DOHH2 (cell line): ENCODE measurements at regions not wholly inside any gene's neighbourhood (a gene's known extent, or its start where the extent isn't known, plus 50 kb on each side); places are given as distances from the start of the nearest gene placed in this dataset.

Source experiments
- CTCF ChIP-seq: fragments of 200-600 bp; sonication (generic); IDR thresholded peaks from one replicate; pipeline ENCODE4 v1.5.1; 2014; ENCODE audit warnings: antibody characterized with exemption, mild to moderate bottlenecking, low read depth, low read length; ENCODE audit not compliant: poor library complexity, severe bottlenecking
- EZH2phosphoT487 ChIP-seq: fragments of 200-600 bp; sonication (generic); IDR thresholded peaks from 2 replicates; pipeline ENCODE4 v1.6.1; 2017; ENCODE audit warnings: borderline replicate concordance, mild to moderate bottlenecking, antibody characterized with exemption, low read length, moderate library complexity, mixed read lengths

GRCh38 chr4:142959173-142959572, 113.1 kb upstream of the INPP4B start:
- TF ChIP-seq CTCF (no peak), EZH2phosphoT487 (no peak)
